HL-60 (cell line): ENCODE measurements at regions not wholly inside any gene's neighbourhood (a gene's known extent, or its start where the extent isn't known, plus 50 kb on each side); places are given as distances from the start of the nearest gene placed in this dataset.

Experiments used
- DNase-seq, 2 experiments: peaks; one replicate each; pipeline ENCODE4 v3.0.0-alpha.2; 2010 to 2020; ENCODE audit warnings: low read depth in 1 of 2, low spot score in 1 of 2
- H3K27ac ChIP-seq: fragments of 250-450 bp; sonication (Bioruptor Pico); replicated peaks from 2 replicates; pipeline ENCODE4 v1.5.1; 2020; ENCODE audit warnings: mild to moderate bottlenecking, moderate library complexity
- H3K27me3 ChIP-seq: fragments of 250-450 bp; sonication (Bioruptor Pico); 2 replicates; pipeline ENCODE4 v1.5.1; 2021; ENCODE audit warnings: mild to moderate bottlenecking, moderate library complexity; ENCODE audit not compliant: insufficient read depth, poor library complexity, severe bottlenecking
- H3K4me3 ChIP-seq: replicated peaks from 2 replicates; pipeline ENCODE4 v1.5.1; 2011; ENCODE audit warnings: mild to moderate bottlenecking, control low read depth, low read length; ENCODE audit not compliant: insufficient read depth
- GABPA ChIP-seq: IDR thresholded peaks from 2 replicates; pipeline ENCODE4 v1.6.1; 2012; ENCODE audit warnings: low read depth
- POLR2AphosphoS5 ChIP-seq: IDR thresholded peaks from 2 replicates; pipeline ENCODE4 v1.6.1; 2012; ENCODE audit warnings: low read depth
- SPI1 ChIP-seq: IDR thresholded peaks from 2 replicates; pipeline ENCODE4 v1.6.1; 2012; ENCODE audit warnings: low read depth, mild to moderate bottlenecking, borderline replicate concordance
- TF ChIP-seq, protein P1 (sequence below): IDR thresholded peaks from one replicate; pipeline ENCODE4 v1.5.1; 2011; ENCODE audit warnings: low read length, control low read depth, inconsistent platforms; ENCODE audit not compliant: insufficient read depth
- TF ChIP-seq, protein P2 (sequence below): IDR thresholded peaks from 2 replicates; pipeline ENCODE4 v1.6.1; 2012; ENCODE audit warnings: low read depth; ENCODE audit not compliant: insufficient replicate concordance

- TF ChIP-seq, protein P1, sequence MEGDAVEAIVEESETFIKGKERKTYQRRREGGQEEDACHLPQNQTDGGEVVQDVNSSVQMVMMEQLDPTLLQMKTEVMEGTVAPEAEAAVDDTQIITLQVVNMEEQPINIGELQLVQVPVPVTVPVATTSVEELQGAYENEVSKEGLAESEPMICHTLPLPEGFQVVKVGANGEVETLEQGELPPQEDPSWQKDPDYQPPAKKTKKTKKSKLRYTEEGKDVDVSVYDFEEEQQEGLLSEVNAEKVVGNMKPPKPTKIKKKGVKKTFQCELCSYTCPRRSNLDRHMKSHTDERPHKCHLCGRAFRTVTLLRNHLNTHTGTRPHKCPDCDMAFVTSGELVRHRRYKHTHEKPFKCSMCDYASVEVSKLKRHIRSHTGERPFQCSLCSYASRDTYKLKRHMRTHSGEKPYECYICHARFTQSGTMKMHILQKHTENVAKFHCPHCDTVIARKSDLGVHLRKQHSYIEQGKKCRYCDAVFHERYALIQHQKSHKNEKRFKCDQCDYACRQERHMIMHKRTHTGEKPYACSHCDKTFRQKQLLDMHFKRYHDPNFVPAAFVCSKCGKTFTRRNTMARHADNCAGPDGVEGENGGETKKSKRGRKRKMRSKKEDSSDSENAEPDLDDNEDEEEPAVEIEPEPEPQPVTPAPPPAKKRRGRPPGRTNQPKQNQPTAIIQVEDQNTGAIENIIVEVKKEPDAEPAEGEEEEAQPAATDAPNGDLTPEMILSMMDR: no peak
- TF ChIP-seq, protein P2, sequence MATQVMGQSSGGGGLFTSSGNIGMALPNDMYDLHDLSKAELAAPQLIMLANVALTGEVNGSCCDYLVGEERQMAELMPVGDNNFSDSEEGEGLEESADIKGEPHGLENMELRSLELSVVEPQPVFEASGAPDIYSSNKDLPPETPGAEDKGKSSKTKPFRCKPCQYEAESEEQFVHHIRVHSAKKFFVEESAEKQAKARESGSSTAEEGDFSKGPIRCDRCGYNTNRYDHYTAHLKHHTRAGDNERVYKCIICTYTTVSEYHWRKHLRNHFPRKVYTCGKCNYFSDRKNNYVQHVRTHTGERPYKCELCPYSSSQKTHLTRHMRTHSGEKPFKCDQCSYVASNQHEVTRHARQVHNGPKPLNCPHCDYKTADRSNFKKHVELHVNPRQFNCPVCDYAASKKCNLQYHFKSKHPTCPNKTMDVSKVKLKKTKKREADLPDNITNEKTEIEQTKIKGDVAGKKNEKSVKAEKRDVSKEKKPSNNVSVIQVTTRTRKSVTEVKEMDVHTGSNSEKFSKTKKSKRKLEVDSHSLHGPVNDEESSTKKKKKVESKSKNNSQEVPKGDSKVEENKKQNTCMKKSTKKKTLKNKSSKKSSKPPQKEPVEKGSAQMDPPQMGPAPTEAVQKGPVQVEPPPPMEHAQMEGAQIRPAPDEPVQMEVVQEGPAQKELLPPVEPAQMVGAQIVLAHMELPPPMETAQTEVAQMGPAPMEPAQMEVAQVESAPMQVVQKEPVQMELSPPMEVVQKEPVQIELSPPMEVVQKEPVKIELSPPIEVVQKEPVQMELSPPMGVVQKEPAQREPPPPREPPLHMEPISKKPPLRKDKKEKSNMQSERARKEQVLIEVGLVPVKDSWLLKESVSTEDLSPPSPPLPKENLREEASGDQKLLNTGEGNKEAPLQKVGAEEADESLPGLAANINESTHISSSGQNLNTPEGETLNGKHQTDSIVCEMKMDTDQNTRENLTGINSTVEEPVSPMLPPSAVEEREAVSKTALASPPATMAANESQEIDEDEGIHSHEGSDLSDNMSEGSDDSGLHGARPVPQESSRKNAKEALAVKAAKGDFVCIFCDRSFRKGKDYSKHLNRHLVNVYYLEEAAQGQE: no peak
- TF ChIP-seq GABPA (no peak), SPI1 (no peak), POLR2AphosphoS5 (no peak)
- Histone ChIP-seq H3K27ac (no peak overlapping the region), H3K27me3 (no peaks in the 10 kb centered on the region), H3K4me3 (no peak overlapping the region)
- no peak for DNase-seq
These were observed 89.2 kb upstream of the CDH18 start for GRCh38 chr5:20077186-20077585.

DNA sequence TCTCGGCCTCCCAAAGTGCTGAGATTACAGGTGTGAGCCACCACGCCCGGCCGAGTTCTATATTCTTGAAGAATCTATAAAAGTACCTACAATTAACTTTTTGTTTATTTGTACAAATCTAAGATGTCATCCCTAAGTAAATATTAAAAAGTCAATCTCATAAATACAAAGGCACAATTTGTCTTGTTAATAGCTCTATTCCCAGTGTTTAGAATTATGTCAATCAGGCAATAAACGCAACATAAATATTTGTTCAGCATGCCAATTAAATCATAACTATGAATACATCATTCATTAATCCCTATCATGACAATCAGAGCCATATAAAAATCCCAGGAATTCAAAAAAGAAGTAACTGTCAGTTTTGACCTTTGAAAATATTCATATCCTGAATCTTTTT is 68.9 kb upstream of the CDH18 start:
- no peak overlapping the region for H3K27ac ChIP-seq
- no peaks in the 10 kb centered on the region for H3K27me3 ChIP-seq
- no peak for TF ChIP-seq GABPA
- no peak for TF ChIP-seq SPI1
- TF ChIP-seq POLR2AphosphoS5: no peak
- TF ChIP-seq, protein P1: no peak
- TF ChIP-seq, protein P2: no peak
- DNase-seq: no peak
- no peak overlapping the region for H3K4me3 ChIP-seq

DNA sequence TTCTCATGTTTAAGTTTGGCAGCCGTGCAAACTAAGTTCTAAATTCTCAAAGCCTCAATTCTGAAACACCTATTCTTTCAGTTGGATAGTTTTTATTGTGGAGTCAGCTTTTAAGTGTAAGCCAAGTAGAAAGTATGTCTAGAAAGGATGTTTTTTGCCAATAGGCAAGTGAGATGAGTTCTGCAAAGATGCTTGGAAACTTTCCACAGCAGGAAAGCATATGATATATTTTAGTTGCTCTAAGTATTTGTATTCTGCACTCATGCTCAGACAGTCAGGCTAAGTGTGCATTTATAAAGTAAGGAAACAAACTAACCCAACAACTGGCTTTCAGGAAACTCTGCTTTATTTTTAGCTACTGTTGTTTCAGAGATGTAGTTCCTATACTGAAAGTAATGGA is 67.3 kb upstream of the CDH18 start:
- Histone ChIP-seq H3K4me3 (no peak overlapping the region), H3K27me3 (no peaks in the 10 kb centered on the region), H3K27ac (no peak overlapping the region)
- DNase-seq: no peak
- TF ChIP-seq GABPA: no peak
- no peak for TF ChIP-seq POLR2AphosphoS5
- TF ChIP-seq, protein P1: no peak
- no peak for TF ChIP-seq SPI1
- TF ChIP-seq, protein P2: no peak
